ENCODE measurements at regions not wholly inside any gene's neighbourhood (a gene's known extent, or its start where the extent isn't known, plus 50 kb on each side); places are given as distances from the start of the nearest gene placed in this dataset.
"Not testable (repeated sequence)": the region's sequence is repeated elsewhere in the genome, so short reads cannot be mapped to it uniquely, and the experiment has no call there.

GRCh38 chr9:113677057-113677456, 199.1 kb upstream of the ZNF618 start:
- H3K4me3 ChIP-seq (ENCODE audit: low read depth, low read length), result no peak overlapping the region
- no peaks in the 10 kb centered on the region for H3K4me1 ChIP-seq (ENCODE audit: insufficient read depth)
- no peak overlapping the region for H3K27ac ChIP-seq (ENCODE audit: low read depth)
- WGBS, result 75% methylated on average over 9 of the region's 9 CpGs
- no peaks in the 10 kb centered on the region for H3K36me3 ChIP-seq (ENCODE audit: insufficient read depth)
- no peak for DNase-seq (ENCODE audit: extremely low spot score)

GRCh38 chr9:113677569-113677968, 198.5 kb upstream of the ZNF618 start:
- WGBS, result 77% methylated on average over 4 of the region's 4 CpGs
- H3K36me3 ChIP-seq (ENCODE audit: insufficient read depth), result no peaks in the 10 kb centered on the region

GRCh38 chr9:113678119-113678858, 197.8 kb upstream of the ZNF618 start:
- Histone ChIP-seq H3K4me1 (ENCODE audit: insufficient read depth) (no peaks in the 10 kb centered on the region), H3K27ac (ENCODE audit: low read depth) (no peak overlapping the region), H3K36me3 (ENCODE audit: insufficient read depth) (no peaks in the 10 kb centered on the region), H3K4me3 (ENCODE audit: low read depth, low read length) (no peak overlapping the region)
- no peak for DNase-seq (ENCODE audit: extremely low spot score)
- 76% methylated on average over 3 of the region's 3 CpGs for WGBS

More at GRCh38 chr9:113677569-113677968, 198.5 kb upstream of the ZNF618 start:
- H3K4me3 ChIP-seq (ENCODE audit: low read depth, low read length), result no peak overlapping the region
- no peak overlapping the region for H3K27ac ChIP-seq (ENCODE audit: low read depth)
- no peak for DNase-seq (ENCODE audit: extremely low spot score)
- H3K4me1 ChIP-seq (ENCODE audit: insufficient read depth), result no peaks in the 10 kb centered on the region

GRCh38 chr9:113678859-113679256, 197.3 kb upstream of the ZNF618 start:
- Histone ChIP-seq H3K4me1 (ENCODE audit: insufficient read depth) (no peaks in the 10 kb centered on the region), H3K36me3 (ENCODE audit: insufficient read depth) (no peaks in the 10 kb centered on the region), H3K4me3 (ENCODE audit: low read depth, low read length) (no peak overlapping the region), H3K27ac (ENCODE audit: low read depth) (no peak overlapping the region)
- 73% methylated on average over 2 of the region's 2 CpGs for WGBS
- no peak for DNase-seq (ENCODE audit: extremely low spot score)

GRCh38 chr9:113682297-113682771, 193.8 kb upstream of the ZNF618 start:
- H3K36me3 ChIP-seq (ENCODE audit: insufficient read depth), result no peaks in the 10 kb centered on the region
- H3K4me1 ChIP-seq (ENCODE audit: insufficient read depth), result no peaks in the 10 kb centered on the region
- no peak overlapping the region for H3K4me3 ChIP-seq (ENCODE audit: low read depth, low read length)
- WGBS, result 17% methylated on average over 9 of the region's 9 CpGs
- peak; percentile 33 for DNase-seq (ENCODE audit: extremely low spot score)
- no peak overlapping the region for H3K27ac ChIP-seq (ENCODE audit: low read depth)

GRCh38 chr9:113685636-113686035, 190.5 kb upstream of the ZNF618 start:
- H3K36me3 ChIP-seq (ENCODE audit: insufficient read depth); DNase-seq (ENCODE audit: extremely low spot score); H3K27ac ChIP-seq (ENCODE audit: low read depth); H3K4me1 ChIP-seq (ENCODE audit: insufficient read depth); H3K4me3 ChIP-seq (ENCODE audit: low read depth, low read length): not testable (repeated sequence)
- WGBS, result 83% methylated on average over 6 of the region's 6 CpGs

GRCh38 chr9:113687107-113687679, 188.9 kb upstream of the ZNF618 start:
- no peak for DNase-seq (ENCODE audit: extremely low spot score)
- Histone ChIP-seq H3K4me3 (ENCODE audit: low read depth, low read length) (no peak overlapping the region), H3K27ac (ENCODE audit: low read depth) (no peak overlapping the region), H3K4me1 (ENCODE audit: insufficient read depth) (no peaks in the 10 kb centered on the region), H3K36me3 (ENCODE audit: insufficient read depth) (no peaks in the 10 kb centered on the region)
- 18% methylated on average over 4 of the region's 4 CpGs for WGBS

GRCh38 chr9:113687680-113688371, 188.3 kb upstream of the ZNF618 start:
- WGBS, result 7% methylated on average over 40 of the region's 40 CpGs
- Histone ChIP-seq H3K4me1 (ENCODE audit: insufficient read depth) (no peaks in the 10 kb centered on the region), H3K36me3 (ENCODE audit: insufficient read depth) (no peaks in the 10 kb centered on the region), H3K4me3 (ENCODE audit: low read depth, low read length) (no peak overlapping the region), H3K27ac (ENCODE audit: low read depth) (no peak overlapping the region)
- peak; percentile 48 for DNase-seq (ENCODE audit: extremely low spot score)

- Histone ChIP-seq H3K4me3 (ENCODE audit: low read depth, low read length) (no peak overlapping the region), H3K27ac (ENCODE audit: low read depth) (no peak overlapping the region), H3K36me3 (ENCODE audit: insufficient read depth) (no peaks in the 10 kb centered on the region), H3K4me1 (ENCODE audit: insufficient read depth) (no peaks in the 10 kb centered on the region)
- 74% methylated on average over 11 of the region's 11 CpGs for WGBS
- DNase-seq (ENCODE audit: extremely low spot score), result no peak
Observed at GRCh38 chr9:113690055-113690740, 185.9 kb upstream of the ZNF618 start.

- Histone ChIP-seq H3K36me3 (ENCODE audit: insufficient read depth) (no peaks in the 10 kb centered on the region), H3K27ac (ENCODE audit: low read depth) (no peak overlapping the region), H3K4me3 (ENCODE audit: low read depth, low read length) (no peak overlapping the region), H3K4me1 (ENCODE audit: insufficient read depth) (no peaks in the 10 kb centered on the region)
- 29% methylated on average over 2 of the region's 2 CpGs for WGBS
- no peak for DNase-seq (ENCODE audit: extremely low spot score)
Observed at GRCh38 chr9:113692256-113692655, 183.9 kb upstream of the ZNF618 start.

GRCh38 chr9:113694912-113695311, 181.2 kb upstream of the ZNF618 start:
- Histone ChIP-seq H3K36me3 (ENCODE audit: insufficient read depth) (no peaks in the 10 kb centered on the region), H3K4me3 (ENCODE audit: low read depth, low read length) (no peak overlapping the region), H3K27ac (ENCODE audit: low read depth) (no peak overlapping the region), H3K4me1 (ENCODE audit: insufficient read depth) (no peaks in the 10 kb centered on the region)
- 71% methylated on average over 4 of the region's 4 CpGs for WGBS
- no peak for DNase-seq (ENCODE audit: extremely low spot score)

GRCh38 chr9:113695440-113695851, 180.7 kb upstream of the ZNF618 start:
- H3K4me3 ChIP-seq (ENCODE audit: low read depth, low read length), result no peak overlapping the region
- no peaks in the 10 kb centered on the region for H3K4me1 ChIP-seq (ENCODE audit: insufficient read depth)
- no peak overlapping the region for H3K27ac ChIP-seq (ENCODE audit: low read depth)
- 73% methylated on average over 2 of the region's 2 CpGs for WGBS
- H3K36me3 ChIP-seq (ENCODE audit: insufficient read depth), result no peaks in the 10 kb centered on the region
- no peak for DNase-seq (ENCODE audit: extremely low spot score)

GRCh38 chr9:113695901-113696300, 180.2 kb upstream of the ZNF618 start:
- Histone ChIP-seq H3K4me1 (ENCODE audit: insufficient read depth) (no peaks in the 10 kb centered on the region), H3K36me3 (ENCODE audit: insufficient read depth) (no peaks in the 10 kb centered on the region), H3K27ac (ENCODE audit: low read depth) (no peak overlapping the region), H3K4me3 (ENCODE audit: low read depth, low read length) (no peak overlapping the region)
- 42% methylated on average over 2 of the region's 2 CpGs for WGBS
- no peak for DNase-seq (ENCODE audit: extremely low spot score)

Measured in urinary bladder (tissue), 3 donors.